Body of pancreas (tissue), 4 donors: ENCODE measurements at regions not wholly inside any gene's neighbourhood (a gene's known extent, or its start where the extent isn't known, plus 50 kb on each side); places are given as distances from the start of the nearest gene placed in this dataset.

Source experiments
- ATAC-seq: fragments of 150-250 bp; one replicate; pipeline ENCODE4 v1.9.1; 2016
- DNase-seq, 4 donors: peaks; one replicate each; pipeline ENCODE4 v3.0.0-alpha.2; 2019
- H3K27ac ChIP-seq, 4 donors: fragments of 200-600 bp; sonication (generic); 1 replicate in 3 of 4; 2 replicates in 1 of 4; pipeline versions ENCODE4 v1.5.1 to v1.6.1; 2016 to 2019; ENCODE audit warnings: mild to moderate bottlenecking in 1 of 4, mixed read lengths in 1 of 4, moderate library complexity in 1 of 4
- H3K27me3 ChIP-seq, 2 donors: fragments of 200-600 bp; sonication (generic); one replicate each; pipeline ENCODE4 v1.6.0; 2016; ENCODE audit warnings: mild to moderate bottlenecking in 1 of 2
- H3K36me3 ChIP-seq, 2 donors: fragments of 200-600 bp; sonication (generic); replicated peaks in 1 of 2; 2 replicates each; pipeline ENCODE4 v1.5.1; 2016; ENCODE audit warnings: low read depth in 2 of 2; ENCODE audit not compliant: insufficient read depth in 1 of 2
- H3K4me1 ChIP-seq: fragments of 200-600 bp; sonication (generic); one replicate; pipeline ENCODE4 v1.6.0; 2016
- H3K4me3 ChIP-seq, 2 donors: fragments of 200-600 bp; sonication (generic); 1 replicate in 1 of 2; 2 replicates in 1 of 2; pipeline ENCODE4 v1.5.1; 2016 to 2019
- H3K9me3 ChIP-seq, 3 donors: fragments of 200-600 bp; sonication (generic); 1 replicate in 2 of 3; 2 replicates in 1 of 3; pipeline ENCODE4 v1.5.1; 2016
- CTCF ChIP-seq, 7 experiments: fragments of 450-650 bp in 4 of 7; fragments of 200-600 bp in 3 of 7; sonication (generic) in 3 of 7; IDR thresholded peaks; one replicate each; pipeline ENCODE4 v1.5.1; 2016 to 2019; ENCODE audit warnings: antibody characterized with exemption in 7 of 7
- POLR2A ChIP-seq, 3 donors: fragments of 450-650 bp; IDR thresholded peaks; one replicate each; pipeline ENCODE4 v1.6.1; 2016; ENCODE audit warnings: antibody characterized with exemption in 3 of 3, mild to moderate bottlenecking in 2 of 3
- WGBS, 2 donors: methylation state at CpG; one replicate each; pipeline ENCODE4 v1.1.5; 2017; 5-methylcytosine and 5-hydroxymethylcytosine counted together
- intact Hi-C: fragments of 100-400 bp; cut with DNase I; formaldehyde crosslinking; loops from one replicate; pipeline ENCODE4 v1.15.1; 2023

GRCh38 chr14:53696217-53696965 is 260.2 kb downstream of the BMP4 start:
- no peaks in the 10 kb centered on the region for H3K36me3 ChIP-seq
- ATAC-seq (no peak), DNase-seq (no peak)
- 61 to 74% methylated on average over 3 of the region's 3 CpGs for WGBS, 2 donors
- no peak overlapping the region for H3K4me3 ChIP-seq
- intact Hi-C loops = no loop called here
- no peaks in the 10 kb centered on the region for H3K4me1 ChIP-seq
- H3K27ac ChIP-seq = no peak overlapping the region
- H3K27me3 ChIP-seq = no peaks in the 10 kb centered on the region
- H3K9me3 ChIP-seq = no peaks in the 10 kb centered on the region
- TF ChIP-seq CTCF (IDR thresholded peaks at IDR 0.05) = no peak
- TF ChIP-seq POLR2A (IDR thresholded peaks at IDR 0.05) = no peak

DNA sequence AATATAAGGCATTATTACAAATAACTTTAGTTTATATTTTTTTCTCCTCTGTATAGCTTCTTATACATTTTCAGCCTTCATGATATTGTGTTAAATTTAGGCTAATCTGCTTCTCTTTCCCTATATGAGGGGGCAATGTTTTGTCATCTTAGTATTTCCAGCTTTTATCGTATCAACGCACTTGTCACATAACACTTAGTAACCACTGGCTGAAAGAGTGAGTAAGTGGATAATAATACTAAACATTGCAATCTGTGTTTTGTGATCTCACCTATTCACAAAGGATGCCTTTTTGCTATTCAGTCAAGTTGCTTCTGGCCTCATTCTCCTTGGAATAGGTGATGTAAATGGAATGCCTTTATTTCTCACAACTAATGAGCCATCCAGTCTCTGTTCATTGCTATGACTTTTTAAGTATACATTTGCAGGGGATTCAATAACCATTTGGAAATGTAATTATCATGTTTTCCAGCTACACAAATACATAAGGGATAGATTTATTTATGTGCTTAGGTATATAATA is 260.9 kb downstream of the BMP4 start:
- Histone ChIP-seq H3K4me3 (no peak overlapping the region), H3K36me3 (no peaks in the 10 kb centered on the region), H3K4me1 (no peaks in the 10 kb centered on the region), H3K9me3 (no peaks in the 10 kb centered on the region), H3K27ac (no peak overlapping the region), H3K27me3 (no peaks in the 10 kb centered on the region)
- WGBS, 2 donors = 98% methylated on average over 2 of the region's 2 CpGs
- DNase-seq = no peak
- TF ChIP-seq POLR2A (IDR thresholded peaks at IDR 0.05) = no peak
- TF ChIP-seq CTCF (IDR thresholded peaks at IDR 0.05) = no peak
- intact Hi-C loops = no loop called here
- ATAC-seq = no peak

- DNase-seq = no peak
- no peak for ATAC-seq
- Histone ChIP-seq H3K4me3 (no peak overlapping the region), H3K36me3 (no peaks in the 10 kb centered on the region), H3K9me3 (no peaks in the 10 kb centered on the region), H3K27ac (no peak overlapping the region), H3K4me1 (no peaks in the 10 kb centered on the region), H3K27me3 (no peaks in the 10 kb centered on the region)
- WGBS, 2 donors = 76 to 81% methylated on average over 1 of the region's 1 CpG
- intact Hi-C loops = no loop called here
- no peak for TF ChIP-seq CTCF (IDR thresholded peaks at IDR 0.05)
- no peak for TF ChIP-seq POLR2A (IDR thresholded peaks at IDR 0.05)
These were observed 263.7 kb downstream of the BMP4 start for GRCh38 chr14:53692885-53693284.

- H3K4me1 ChIP-seq = no peaks in the 10 kb centered on the region
- TF ChIP-seq CTCF (IDR thresholded peaks at IDR 0.05) (no peak), POLR2A (IDR thresholded peaks at IDR 0.05) (no peak)
- intact Hi-C loops = no loop called here
- DNase-seq (no peak), ATAC-seq (no peak)
- no peak overlapping the region for H3K4me3 ChIP-seq
- WGBS, 2 donors = 74 to 83% methylated on average over 5 of the region's 5 CpGs
- no peak overlapping the region for H3K27ac ChIP-seq
- H3K36me3 ChIP-seq = no peaks in the 10 kb centered on the region
- no peaks in the 10 kb centered on the region for H3K27me3 ChIP-seq
- H3K9me3 ChIP-seq = no peaks in the 10 kb centered on the region
These were observed 264.2 kb downstream of the BMP4 start for GRCh38 chr14:53692451-53692850.

- Histone ChIP-seq H3K4me3 (no peak overlapping the region), H3K9me3 (no peaks in the 10 kb centered on the region), H3K27ac (no peak overlapping the region), H3K4me1 (no peaks in the 10 kb centered on the region), H3K27me3 (no peaks in the 10 kb centered on the region), H3K36me3 (no peaks in the 10 kb centered on the region)
- intact Hi-C loops = no loop called here
- ATAC-seq (no peak), DNase-seq (no peak)
- TF ChIP-seq CTCF (IDR thresholded peaks at IDR 0.05) (no peak), POLR2A (IDR thresholded peaks at IDR 0.05) (no peak)
- 25 to 31% methylated on average over 5 of the region's 5 CpGs for WGBS, 2 donors
These were observed 273.4 kb downstream of the BMP4 start for GRCh38 chr14:53683229-53683628.
